Right renal pelvis (tissue), 4 donors: ENCODE measurements at regions not wholly inside any gene's neighbourhood (a gene's known extent, or its start where the extent isn't known, plus 50 kb on each side); places are given as distances from the start of the nearest gene placed in this dataset.
"Not testable (repeated sequence)": the region's sequence is repeated elsewhere in the genome, so short reads cannot be mapped to it uniquely, and the experiment has no call there.

Experiments
- DNase-seq, 4 donors: peaks; one replicate each; pipeline ENCODE4 v3.0.0-alpha.2; 2013; ENCODE audit warnings: low read depth in 4 of 4, low spot score in 3 of 4, missing footprints in 1 of 4

- DNase-seq, result no peak
Measured at GRCh38 chr7:120189623-120190022, 83.4 kb upstream of the KCND2 start.

GRCh38 chr7:120190109-120190508 is 82.9 kb upstream of the KCND2 start:
- no peak for DNase-seq

GRCh38 chr7:120190566-120190965 is 82.4 kb upstream of the KCND2 start:
- no peak for DNase-seq

- not testable (repeated sequence) for DNase-seq
Measured at GRCh38 chr7:120191423-120191822, 81.6 kb upstream of the KCND2 start.

GRCh38 chr7:120201290-120201689 is 71.7 kb upstream of the KCND2 start:
- no peak for DNase-seq

GRCh38 chr7:120205101-120205500 is 67.9 kb upstream of the KCND2 start:
- no peak for DNase-seq

- no peak for DNase-seq
Measured at GRCh38 chr7:120207037-120207436, 65.9 kb upstream of the KCND2 start.

- DNase-seq, result no peak
Measured at GRCh38 chr7:120215654-120216053, 57.3 kb upstream of the KCND2 start.

- no peak for DNase-seq
Measured at GRCh38 chr7:120216947-120217346, 56.0 kb upstream of the KCND2 start.

GRCh38 chr7:120218712-120219111 is 54.3 kb upstream of the KCND2 start:
- no peak for DNase-seq

GRCh38 chr7:120221666-120222065 is 51.3 kb upstream of the KCND2 start:
- no peak for DNase-seq
